BLaER1 (cell line): ENCODE measurements at regions not wholly inside any gene's neighbourhood (a gene's known extent, or its start where the extent isn't known, plus 50 kb on each side); places are given as distances from the start of the nearest gene placed in this dataset.

ENCODE experiments used
- H3K27ac ChIP-seq: shearing (Covaris generic); formaldehyde crosslinking; 2 replicates; pipeline ENCODE4 v1.8.1; 2022
- H3K27me3 ChIP-seq: shearing (Covaris generic); formaldehyde crosslinking; 2 replicates; pipeline ENCODE4 v1.8.1; 2022
- H3K36me3 ChIP-seq: shearing (Covaris generic); formaldehyde crosslinking; 2 replicates; pipeline ENCODE4 v1.8.1; 2022
- H3K4me1 ChIP-seq: shearing (Covaris generic); formaldehyde crosslinking; 2 replicates; pipeline ENCODE4 v1.8.1; 2022
- H3K4me2 ChIP-seq: shearing (Covaris generic); formaldehyde crosslinking; 2 replicates; pipeline ENCODE4 v1.8.1; 2022
- H3K4me3 ChIP-seq: shearing (Covaris generic); formaldehyde crosslinking; 2 replicates; pipeline ENCODE4 v1.8.1; 2022
- H3K9ac ChIP-seq: shearing (Covaris generic); formaldehyde crosslinking; 2 replicates; pipeline ENCODE4 v1.8.1; 2022
- H3K9me3 ChIP-seq: shearing (Covaris generic); formaldehyde crosslinking; 2 replicates; pipeline ENCODE4 v1.8.1; 2022
- H4K20me1 ChIP-seq: shearing (Covaris generic); formaldehyde crosslinking; 2 replicates; pipeline ENCODE4 v1.8.1; 2022
- Cebpa-rat ChIP-seq: shearing (Covaris generic); IDR thresholded peaks from 2 replicates; pipeline ENCODE4 v1.8.1; 2022

GRCh38 chr6:14720411-14721102, 525.3 kb upstream of the JARID2 start:
- Histone ChIP-seq H3K27me3 (no peaks in the 10 kb centered on the region), H3K9me3 (peaks cover 7% of the 10 kb centered on the region; the same call in 1 of the 2 replicates), H3K4me3 (no peak overlapping the region), H3K9ac (no peak overlapping the region), H3K36me3 (no peaks in the 10 kb centered on the region), H3K4me2 (peak overlapping the region; percentile 78), H3K27ac (no peak overlapping the region; the same call in 1 of the 2 replicates), H3K4me1 (peaks cover 62% of the 10 kb centered on the region), H4K20me1 (no peaks in the 10 kb centered on the region)
- no peak for TF ChIP-seq Cebpa-rat

GRCh38 chr6:14721103-14721758, 524.6 kb upstream of the JARID2 start:
- H3K4me3 ChIP-seq = no peak overlapping the region
- no peaks in the 10 kb centered on the region for H3K36me3 ChIP-seq
- H3K27ac ChIP-seq = no peak overlapping the region
- TF ChIP-seq Cebpa-rat = peak; percentile 53
- H4K20me1 ChIP-seq = no peaks in the 10 kb centered on the region
- peaks cover 7% of the 10 kb centered on the region; the same call in 1 of the 2 replicates for H3K9me3 ChIP-seq
- no peaks in the 10 kb centered on the region for H3K27me3 ChIP-seq
- H3K9ac ChIP-seq = no peak overlapping the region
- peak overlapping the region; percentile 78 for H3K4me2 ChIP-seq
- H3K4me1 ChIP-seq = peaks cover 62% of the 10 kb centered on the region

- no peak overlapping the region for H3K4me2 ChIP-seq
- H3K9ac ChIP-seq = no peak overlapping the region
- no peak for TF ChIP-seq Cebpa-rat
- H3K4me1 ChIP-seq = peaks cover 55% of the 10 kb centered on the region
- peaks cover 14% of the 10 kb centered on the region; the same call in 1 of the 2 replicates for H3K9me3 ChIP-seq
- no peaks in the 10 kb centered on the region for H4K20me1 ChIP-seq
- no peaks in the 10 kb centered on the region for H3K27me3 ChIP-seq
- H3K36me3 ChIP-seq = no peaks in the 10 kb centered on the region
- no peak overlapping the region for H3K4me3 ChIP-seq
- H3K27ac ChIP-seq = no peak overlapping the region
These were observed 523.8 kb upstream of the JARID2 start for GRCh38 chr6:14722001-14722562.

- H3K4me3 ChIP-seq = no peak overlapping the region
- peaks cover 50% of the 10 kb centered on the region for H3K4me1 ChIP-seq
- TF ChIP-seq Cebpa-rat = no peak
These were observed 523.2 kb upstream of the JARID2 start for GRCh38 chr6:14722704-14723103.

GRCh38 chr6:14723535-14724086, 522.3 kb upstream of the JARID2 start:
- Histone ChIP-seq H3K9me3 (peaks cover 14% of the 10 kb centered on the region; the same call in 1 of the 2 replicates), H3K27ac (no peak overlapping the region), H3K27me3 (no peaks in the 10 kb centered on the region), H3K4me1 (peaks cover 51% of the 10 kb centered on the region), H3K9ac (no peak overlapping the region), H3K36me3 (no peaks in the 10 kb centered on the region), H3K4me3 (no peak overlapping the region), H4K20me1 (no peaks in the 10 kb centered on the region), H3K4me2 (no peak overlapping the region)
- no peak for TF ChIP-seq Cebpa-rat

More at GRCh38 chr6:14722704-14723103, 523.2 kb upstream of the JARID2 start:
- Histone ChIP-seq H3K36me3 (no peaks in the 10 kb centered on the region), H3K4me2 (peak overlapping the region; percentile 29; the same call in 1 of the 2 replicates), H3K9ac (no peak overlapping the region), H3K27me3 (no peaks in the 10 kb centered on the region), H3K27ac (no peak overlapping the region), H3K9me3 (peaks cover 14% of the 10 kb centered on the region; the same call in 1 of the 2 replicates), H4K20me1 (no peaks in the 10 kb centered on the region)

- Histone ChIP-seq H3K27ac (no peak overlapping the region), H3K27me3 (no peaks in the 10 kb centered on the region), H3K4me2 (no peak overlapping the region), H4K20me1 (no peaks in the 10 kb centered on the region), H3K4me1 (peaks cover 51% of the 10 kb centered on the region), H3K4me3 (no peak overlapping the region), H3K36me3 (no peaks in the 10 kb centered on the region), H3K9me3 (peaks cover 14% of the 10 kb centered on the region; the same call in 1 of the 2 replicates), H3K9ac (no peak overlapping the region)
- TF ChIP-seq Cebpa-rat = no peak
These were observed 521.3 kb upstream of the JARID2 start for GRCh38 chr6:14724549-14724948.

GRCh38 chr6:14726816-14727493, 518.9 kb upstream of the JARID2 start:
- Histone ChIP-seq H4K20me1 (no peaks in the 10 kb centered on the region), H3K4me3 (no peak overlapping the region), H3K4me2 (no peak overlapping the region), H3K9me3 (peaks cover 14% of the 10 kb centered on the region; the same call in 1 of the 2 replicates), H3K9ac (no peak overlapping the region), H3K27me3 (no peaks in the 10 kb centered on the region), H3K36me3 (no peaks in the 10 kb centered on the region), H3K27ac (no peak overlapping the region), H3K4me1 (peaks cover 35% of the 10 kb centered on the region)
- peak; percentile 94 for TF ChIP-seq Cebpa-rat

GRCh38 chr6:14727494-14728395, 518.1 kb upstream of the JARID2 start:
- Histone ChIP-seq H3K4me1 (peaks cover 33% of the 10 kb centered on the region), H3K27ac (no peak overlapping the region), H3K4me3 (no peak overlapping the region), H3K27me3 (no peaks in the 10 kb centered on the region), H4K20me1 (no peaks in the 10 kb centered on the region), H3K9me3 (peaks cover 14% of the 10 kb centered on the region; the same call in 1 of the 2 replicates), H3K9ac (no peak overlapping the region), H3K4me2 (peak overlapping the region; percentile 63; the same call in 1 of the 2 replicates), H3K36me3 (no peaks in the 10 kb centered on the region)
- no peak for TF ChIP-seq Cebpa-rat
